Transverse colon (tissue), 4 donors: ENCODE measurements at regions not wholly inside any gene's neighbourhood (a gene's known extent, or its start where the extent isn't known, plus 50 kb on each side); places are given as distances from the start of the nearest gene placed in this dataset.

Experiments
- DNase-seq: peaks from one replicate; pipeline ENCODE4 v3.0.0-alpha.2; 2019
- H3K27ac ChIP-seq, 4 donors: fragments of 200-600 bp; sonication (generic); 2 replicates each; pipeline ENCODE4 v1.5.1; 2016 to 2018; ENCODE audit warnings: inconsistent platforms in 4 of 4
- H3K27me3 ChIP-seq: fragments of 200-600 bp; sonication (generic); 2 replicates; pipeline ENCODE4 v1.5.1; 2017; ENCODE audit warnings: inconsistent platforms
- H3K36me3 ChIP-seq, 4 donors: fragments of 200-600 bp; sonication (generic); 2 replicates each; pipeline ENCODE4 v1.5.1; 2017 to 2019; ENCODE audit warnings: inconsistent platforms in 4 of 4
- H3K4me1 ChIP-seq, 4 donors: fragments of 200-600 bp; sonication (generic); 2 replicates each; pipeline ENCODE4 v1.5.1; 2017 to 2020; ENCODE audit warnings: inconsistent platforms in 4 of 4
- H3K4me3 ChIP-seq, 4 donors: fragments of 200-600 bp; sonication (generic); 1 replicate in 1 of 4; 2 replicates in 3 of 4; pipeline versions ENCODE4 v1.5.1 to v1.6.1; 2017 to 2019; ENCODE audit warnings: inconsistent platforms in 4 of 4
- H3K9me3 ChIP-seq, 2 donors: fragments of 200-600 bp; sonication (generic); 2 replicates each; pipeline ENCODE4 v1.5.1; 2017 to 2019; ENCODE audit warnings: inconsistent platforms in 2 of 2
- EP300 ChIP-seq: sonication (generic); formaldehyde crosslinking; IDR thresholded peaks from one replicate; pipeline ENCODE4 v1.6.1; 2017; ENCODE audit warnings: antibody characterized with exemption, low read depth
- POLR2A ChIP-seq: fragments of 450-650 bp; IDR thresholded peaks from one replicate; pipeline ENCODE4 v1.6.1; 2016; ENCODE audit warnings: antibody characterized with exemption, mild to moderate bottlenecking, moderate library complexity
- POLR2AphosphoS5 ChIP-seq, 3 donors: sonication (generic); formaldehyde crosslinking; IDR thresholded peaks; one replicate each; pipeline ENCODE4 v1.6.1; 2016; ENCODE audit warnings: antibody characterized with exemption in 3 of 3
- WGBS, 2 donors: methylation state at CpG; one replicate each; pipeline ENCODE4 v1.1.5; 2018; ENCODE audit warnings: low coverage in 1 of 2; 5-methylcytosine and 5-hydroxymethylcytosine counted together
- in situ Hi-C, 4 donors: fragments of 200-750 bp; cut with MboI; loops; one replicate each; pipeline versions ENCODE4 v1.15.0 to v1.15.1; 2017; ENCODE audit warnings: low sequenced_read_pairs in 3 of 4, low pct_ligation_motif_present in 1 of 4, low pct_unique_long_range_greater_than_20kb in 1 of 4
- intact Hi-C: fragments of 100-400 bp; cut with DNase I; formaldehyde crosslinking; loops from one replicate; pipeline ENCODE4 v1.15.1; 2023; ENCODE audit warnings: low total_unique reads
- TF ChIP-seq, protein P1 (sequence below), 5 experiments: fragments of 200-600 bp in 3 of 5; fragments of 450-650 bp in 2 of 5; sonication (generic) in 3 of 5; IDR thresholded peaks; 1 replicate in 2 of 5; 2 replicates in 3 of 5; pipeline ENCODE4 v1.5.1; 2016 to 2017; ENCODE audit warnings: antibody characterized with exemption in 5 of 5, inconsistent platforms in 3 of 5, mild to moderate bottlenecking in 2 of 5, moderate library complexity in 1 of 5

DNA sequence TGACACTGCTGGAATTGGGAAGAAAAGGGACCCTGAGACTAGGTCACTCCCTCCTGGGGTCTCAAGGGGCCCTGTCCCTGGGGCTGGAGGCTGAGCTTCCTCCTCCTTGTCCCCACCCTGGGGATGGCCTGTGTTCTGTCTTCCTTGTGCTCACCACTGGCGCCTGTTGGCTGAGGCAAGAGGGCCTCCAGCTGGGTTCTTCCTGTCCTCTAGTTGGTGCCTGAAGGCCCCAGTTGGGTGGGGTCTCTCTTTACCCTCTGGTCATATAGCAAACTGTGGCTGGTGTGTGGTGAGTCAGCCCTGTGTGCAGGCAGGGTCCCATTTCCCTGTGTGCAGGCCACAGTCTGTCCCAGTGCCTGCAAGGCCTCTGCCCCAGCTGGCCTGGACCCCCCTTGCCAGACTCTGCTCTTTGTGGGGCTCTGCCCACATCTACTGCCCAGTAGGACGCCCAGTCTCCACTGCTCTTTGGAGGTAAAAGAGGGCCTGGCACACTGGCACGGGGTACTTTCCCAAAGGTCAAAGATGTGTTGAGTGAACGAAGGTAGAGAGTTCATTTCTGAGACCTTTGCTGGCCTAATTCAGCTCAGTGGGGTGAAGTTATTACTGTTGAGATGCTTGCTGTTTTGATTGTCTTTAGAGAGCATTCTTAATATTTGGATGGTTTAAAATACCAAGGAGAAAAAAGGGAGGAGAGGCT, 55.1 kb upstream of the CLDN5 start:
- Histone ChIP-seq H3K9me3 (no peaks in the 10 kb centered on the region), H3K27me3 (peaks cover 3% of the 10 kb centered on the region), H3K4me3 (no peak overlapping the region), H3K4me1 (no peaks in the 10 kb centered on the region), H3K36me3 (no peaks in the 10 kb centered on the region), H3K27ac (no peak overlapping the region)
- DNase-seq = no peak
- TF ChIP-seq, protein P1, sequence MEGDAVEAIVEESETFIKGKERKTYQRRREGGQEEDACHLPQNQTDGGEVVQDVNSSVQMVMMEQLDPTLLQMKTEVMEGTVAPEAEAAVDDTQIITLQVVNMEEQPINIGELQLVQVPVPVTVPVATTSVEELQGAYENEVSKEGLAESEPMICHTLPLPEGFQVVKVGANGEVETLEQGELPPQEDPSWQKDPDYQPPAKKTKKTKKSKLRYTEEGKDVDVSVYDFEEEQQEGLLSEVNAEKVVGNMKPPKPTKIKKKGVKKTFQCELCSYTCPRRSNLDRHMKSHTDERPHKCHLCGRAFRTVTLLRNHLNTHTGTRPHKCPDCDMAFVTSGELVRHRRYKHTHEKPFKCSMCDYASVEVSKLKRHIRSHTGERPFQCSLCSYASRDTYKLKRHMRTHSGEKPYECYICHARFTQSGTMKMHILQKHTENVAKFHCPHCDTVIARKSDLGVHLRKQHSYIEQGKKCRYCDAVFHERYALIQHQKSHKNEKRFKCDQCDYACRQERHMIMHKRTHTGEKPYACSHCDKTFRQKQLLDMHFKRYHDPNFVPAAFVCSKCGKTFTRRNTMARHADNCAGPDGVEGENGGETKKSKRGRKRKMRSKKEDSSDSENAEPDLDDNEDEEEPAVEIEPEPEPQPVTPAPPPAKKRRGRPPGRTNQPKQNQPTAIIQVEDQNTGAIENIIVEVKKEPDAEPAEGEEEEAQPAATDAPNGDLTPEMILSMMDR (IDR thresholded peaks at IDR 0.05) = no peak
- TF ChIP-seq POLR2A (no peak), EP300 (no peak), POLR2AphosphoS5 (IDR thresholded peaks at IDR 0.05) (no peak)
- 87% methylated on average over 4 of the region's 4 CpGs; no CpG with 5 or more reads in 1 of the 2 donors for WGBS, 2 donors
- intact Hi-C loops = no loop called here
- in situ Hi-C loops = no loop called here

DNA sequence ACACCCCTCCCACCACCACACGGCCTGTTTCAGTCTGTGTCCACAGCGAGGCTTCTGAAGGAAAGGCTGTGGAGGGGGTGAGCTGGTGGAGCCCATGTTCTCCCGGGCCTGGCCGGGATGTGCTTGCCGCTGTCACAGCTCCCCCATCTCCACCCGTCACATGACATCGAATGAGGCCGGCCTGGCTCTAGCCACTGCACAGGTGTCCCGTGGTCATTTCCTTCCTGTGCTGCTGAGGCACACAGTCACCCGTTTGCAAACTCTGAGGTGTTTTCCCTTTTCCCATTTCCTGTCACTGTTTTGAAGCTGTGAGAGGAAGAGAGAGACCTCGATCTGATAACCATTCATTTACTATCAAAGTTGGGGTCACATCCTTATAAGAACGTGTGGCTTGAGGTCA, 55.7 kb upstream of the CLDN5 start:
- DNase-seq = peak; percentile 11
- peaks cover 3% of the 10 kb centered on the region for H3K27me3 ChIP-seq
- intact Hi-C loops = no loop called here
- H3K4me3 ChIP-seq = no peak overlapping the region
- no peaks in the 10 kb centered on the region for H3K9me3 ChIP-seq
- WGBS, 2 donors = 38 to 49% methylated on average over 3 to 12 of the region's 12 CpGs
- in situ Hi-C loops = no loop called here
- no peaks in the 10 kb centered on the region for H3K4me1 ChIP-seq
- peak in 2 of 3 donors; percentile 12 to 14 for TF ChIP-seq POLR2AphosphoS5 (IDR thresholded peaks at IDR 0.05)
- TF ChIP-seq, protein P1 (IDR thresholded peaks at IDR 0.05) = no peak
- H3K27ac ChIP-seq = no peak overlapping the region
- no peaks in the 10 kb centered on the region for H3K36me3 ChIP-seq

DNA sequence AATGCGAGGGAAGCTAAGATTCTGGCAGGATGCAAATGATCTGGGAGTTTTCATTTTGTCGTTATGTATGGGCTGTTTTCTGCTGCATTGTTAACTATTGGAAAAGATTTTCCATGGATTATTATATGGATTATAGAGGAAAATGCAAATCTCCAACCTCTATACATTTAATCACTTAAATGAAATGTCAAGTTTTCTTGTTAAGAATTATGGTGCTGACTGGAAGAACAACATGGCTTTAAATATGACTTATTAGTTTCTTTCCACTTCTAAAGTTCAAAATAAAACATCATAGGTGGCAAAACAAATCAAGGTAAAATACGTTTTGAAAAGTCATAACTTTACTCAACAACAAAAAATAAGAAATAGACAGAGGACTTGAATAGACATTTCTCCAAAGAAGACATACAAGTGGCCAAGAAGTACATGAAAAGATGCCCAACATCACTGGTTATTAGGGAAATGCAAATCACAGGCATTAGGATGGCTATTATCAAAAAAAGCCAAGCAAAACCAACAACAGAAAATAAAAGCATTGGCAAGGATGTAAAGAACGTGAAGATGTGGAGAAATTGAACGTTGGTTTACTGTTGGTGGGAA, 56.2 kb upstream of the CLDN5 start:
- Histone ChIP-seq H3K4me3 (no peak overlapping the region), H3K27ac (no peak overlapping the region), H3K9me3 (no peaks in the 10 kb centered on the region), H3K4me1 (no peaks in the 10 kb centered on the region), H3K27me3 (peaks cover 3% of the 10 kb centered on the region), H3K36me3 (no peaks in the 10 kb centered on the region)
- no peak for DNase-seq
- 68 to 86% methylated on average over 5 of the region's 5 CpGs for WGBS, 2 donors
- intact Hi-C loops = no loop called here
- in situ Hi-C loops = no loop called here
- TF ChIP-seq, protein P1 (IDR thresholded peaks at IDR 0.05) = no peak
- no peak for TF ChIP-seq EP300
- TF ChIP-seq POLR2A = no peak
- no peak for TF ChIP-seq POLR2AphosphoS5 (IDR thresholded peaks at IDR 0.05)

DNA sequence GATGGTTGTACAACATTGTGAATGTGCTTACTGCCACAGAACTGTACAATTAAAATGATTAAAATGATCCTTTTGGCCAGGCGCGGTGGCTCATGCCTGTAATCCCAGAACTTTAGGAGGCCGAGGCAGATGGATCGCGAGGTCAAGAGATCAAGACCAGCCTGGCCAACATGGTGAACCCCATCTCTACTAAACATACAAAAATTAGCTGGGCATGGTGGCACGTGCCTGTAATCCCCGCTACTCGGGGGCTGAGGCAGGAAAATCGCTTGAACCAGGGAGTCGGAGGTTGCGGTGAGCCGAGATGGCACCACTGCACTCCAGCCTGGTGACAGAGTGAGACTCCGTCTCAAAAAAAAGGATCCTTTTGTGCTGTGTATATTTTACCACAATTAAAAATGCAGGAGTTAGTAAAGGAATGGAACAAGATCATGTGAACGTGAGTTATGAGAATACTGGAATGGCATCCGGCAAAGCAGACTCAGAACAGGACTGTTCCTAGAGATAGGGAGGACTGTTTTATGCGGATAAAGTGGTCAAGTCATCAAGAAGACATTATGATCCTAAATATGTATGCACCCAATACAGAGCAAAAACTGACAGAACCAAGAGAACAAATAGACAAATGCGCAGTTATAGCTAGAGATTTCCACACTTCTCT, 58.0 kb upstream of the CLDN5 start:
- H3K4me3 ChIP-seq = no peak overlapping the region
- no peak for DNase-seq
- H3K9me3 ChIP-seq = no peaks in the 10 kb centered on the region
- TF ChIP-seq, protein P1 (IDR thresholded peaks at IDR 0.05) = no peak
- in situ Hi-C loops (no loop called here), intact Hi-C loops (no loop called here)
- no peak overlapping the region for H3K27ac ChIP-seq
- 75 to 85% methylated on average over 4 to 17 of the region's 17 CpGs for WGBS, 2 donors
- H3K27me3 ChIP-seq = peaks cover 3% of the 10 kb centered on the region
- H3K36me3 ChIP-seq = no peaks in the 10 kb centered on the region
- H3K4me1 ChIP-seq = no peaks in the 10 kb centered on the region
